OCI-LY1 (cell line): ENCODE measurements at regions not wholly inside any gene's neighbourhood (a gene's known extent, or its start where the extent isn't known, plus 50 kb on each side); places are given as distances from the start of the nearest gene placed in this dataset.

ENCODE experiments used
- H2AFZ ChIP-seq: fragments of 200-600 bp; sonication (generic), shearing (Covaris generic); 2 replicates; pipeline ENCODE4 v1.6.0; 2014; ENCODE audit warnings: antibody characterized with exemption, mild to moderate bottlenecking, low read length
- H3F3A ChIP-seq: fragments of 200-600 bp; sonication (generic), shearing (Covaris generic); 2 replicates; pipeline ENCODE4 v1.6.0; 2014; ENCODE audit warnings: mild to moderate bottlenecking, antibody characterized with exemption, low read length, moderate library complexity; ENCODE audit not compliant: insufficient read depth
- H3K27ac ChIP-seq: fragments of 200-600 bp; sonication (generic); 2 replicates; pipeline ENCODE4 v1.5.1; 2014; ENCODE audit warnings: low read length, mixed run types, mild to moderate bottlenecking, low read depth; ENCODE audit not compliant: poor library complexity, severe bottlenecking
- H3K27me3 ChIP-seq: fragments of 200-600 bp; sonication (generic); 2 replicates; pipeline ENCODE4 v1.6.0; 2014; ENCODE audit warnings: antibody characterized with exemption, mild to moderate bottlenecking, low read length, moderate library complexity; ENCODE audit not compliant: insufficient read depth
- H3K36me3 ChIP-seq: fragments of 200-600 bp; sonication (generic); 2 replicates; pipeline ENCODE4 v1.6.1; 2014; ENCODE audit warnings: mild to moderate bottlenecking, antibody characterized with exemption, low read length, moderate library complexity, mixed read lengths; ENCODE audit not compliant: insufficient read depth
- H3K4me1 ChIP-seq: fragments of 200-600 bp; sonication (generic); 2 replicates; pipeline ENCODE4 v1.5.1; 2014; ENCODE audit warnings: mild to moderate bottlenecking, low read length, moderate library complexity; ENCODE audit not compliant: insufficient read depth, severe bottlenecking
- H3K4me2 ChIP-seq: fragments of 200-600 bp; sonication (generic), shearing (Covaris generic); 2 replicates; pipeline ENCODE4 v1.6.1; 2014; ENCODE audit warnings: low read length
- H3K4me3 ChIP-seq: fragments of 200-600 bp; sonication (generic); 2 replicates; pipeline ENCODE4 v1.5.1; 2014; ENCODE audit warnings: low read length, low read depth, mild to moderate bottlenecking, mixed read lengths; ENCODE audit not compliant: poor library complexity, severe bottlenecking
- H3K79me2 ChIP-seq: fragments of 200-600 bp; shearing (Covaris generic); 2 replicates; pipeline ENCODE4 v1.6.1; 2016; ENCODE audit warnings: mixed run types, low read length, mixed read lengths; ENCODE audit not compliant: insufficient read depth
- H3K9ac ChIP-seq: fragments of 200-600 bp; sonication (generic), shearing (Covaris generic); 2 replicates; pipeline ENCODE4 v1.6.1; 2014; ENCODE audit warnings: mild to moderate bottlenecking, low read length, mixed read lengths
- H3K9me2 ChIP-seq: fragments of 200-600 bp; sonication (generic), shearing (Covaris generic); 2 replicates; pipeline ENCODE4 v1.6.1; 2014; ENCODE audit warnings: low read depth, mild to moderate bottlenecking, low read length, mixed read lengths
- H3K9me3 ChIP-seq: fragments of 200-600 bp; shearing (Covaris generic); 2 replicates; pipeline ENCODE4 v1.6.1; 2014; ENCODE audit warnings: low read length, mixed read lengths
- H4K20me1 ChIP-seq: fragments of 200-600 bp; sonication (generic), shearing (Covaris generic); 2 replicates; pipeline ENCODE4 v1.6.0; 2016; ENCODE audit warnings: mild to moderate bottlenecking, low read length; ENCODE audit not compliant: insufficient read depth
- EZH2 ChIP-seq: fragments of 200-600 bp; sonication (generic), shearing (Covaris generic); IDR thresholded peaks from 2 replicates; pipeline ENCODE4 v1.8.0; 2017; ENCODE audit warnings: borderline replicate concordance, mixed run types, mild to moderate bottlenecking, antibody characterized with exemption, low read length, moderate library complexity, mixed read lengths
- TF ChIP-seq, protein P1 (sequence below): fragments of 200-600 bp; sonication (generic), shearing (Covaris generic); IDR thresholded peaks from 2 replicates; pipeline ENCODE4 v1.5.1; 2017; ENCODE audit warnings: mild to moderate bottlenecking, antibody characterized with exemption, low read length, moderate library complexity, mixed read lengths

DNA sequence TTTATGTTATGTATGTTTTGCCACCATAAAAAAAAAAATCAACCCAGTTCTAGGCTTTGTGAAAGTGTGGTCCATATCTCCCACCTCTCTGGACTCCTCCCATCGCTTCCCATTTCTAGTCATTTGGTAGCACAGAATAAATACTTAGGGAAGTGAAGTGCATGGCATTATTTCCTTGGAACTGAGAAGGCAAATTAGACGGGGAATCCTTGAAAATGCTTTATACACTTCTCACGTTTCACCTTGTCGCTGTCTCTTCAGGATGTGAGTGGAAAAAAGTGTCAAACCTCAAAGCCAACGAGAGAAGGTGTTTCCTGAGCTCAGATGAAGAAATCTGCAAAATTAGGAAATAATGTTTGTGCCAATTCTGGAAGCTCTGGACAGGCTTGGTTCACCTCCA, 209.9 kb downstream of the ATG4C start:
- TF ChIP-seq, protein P1, sequence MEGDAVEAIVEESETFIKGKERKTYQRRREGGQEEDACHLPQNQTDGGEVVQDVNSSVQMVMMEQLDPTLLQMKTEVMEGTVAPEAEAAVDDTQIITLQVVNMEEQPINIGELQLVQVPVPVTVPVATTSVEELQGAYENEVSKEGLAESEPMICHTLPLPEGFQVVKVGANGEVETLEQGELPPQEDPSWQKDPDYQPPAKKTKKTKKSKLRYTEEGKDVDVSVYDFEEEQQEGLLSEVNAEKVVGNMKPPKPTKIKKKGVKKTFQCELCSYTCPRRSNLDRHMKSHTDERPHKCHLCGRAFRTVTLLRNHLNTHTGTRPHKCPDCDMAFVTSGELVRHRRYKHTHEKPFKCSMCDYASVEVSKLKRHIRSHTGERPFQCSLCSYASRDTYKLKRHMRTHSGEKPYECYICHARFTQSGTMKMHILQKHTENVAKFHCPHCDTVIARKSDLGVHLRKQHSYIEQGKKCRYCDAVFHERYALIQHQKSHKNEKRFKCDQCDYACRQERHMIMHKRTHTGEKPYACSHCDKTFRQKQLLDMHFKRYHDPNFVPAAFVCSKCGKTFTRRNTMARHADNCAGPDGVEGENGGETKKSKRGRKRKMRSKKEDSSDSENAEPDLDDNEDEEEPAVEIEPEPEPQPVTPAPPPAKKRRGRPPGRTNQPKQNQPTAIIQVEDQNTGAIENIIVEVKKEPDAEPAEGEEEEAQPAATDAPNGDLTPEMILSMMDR, result no peak
- no peak for TF ChIP-seq EZH2
- Histone ChIP-seq H3K4me1 (no peaks in the 10 kb centered on the region), H4K20me1 (no peaks in the 10 kb centered on the region), H3K9me2 (no peaks in the 10 kb centered on the region), H3K4me2 (no peak overlapping the region), H3F3A (no peaks in the 10 kb centered on the region), H3K9me3 (no peaks in the 10 kb centered on the region), H3K9ac (no peak overlapping the region), H3K27me3 (no peaks in the 10 kb centered on the region), H3K79me2 (no peaks in the 10 kb centered on the region), H3K4me3 (no peak overlapping the region), H3K27ac (no peak overlapping the region), H2AFZ (no peak overlapping the region), H3K36me3 (no peaks in the 10 kb centered on the region)

DNA sequence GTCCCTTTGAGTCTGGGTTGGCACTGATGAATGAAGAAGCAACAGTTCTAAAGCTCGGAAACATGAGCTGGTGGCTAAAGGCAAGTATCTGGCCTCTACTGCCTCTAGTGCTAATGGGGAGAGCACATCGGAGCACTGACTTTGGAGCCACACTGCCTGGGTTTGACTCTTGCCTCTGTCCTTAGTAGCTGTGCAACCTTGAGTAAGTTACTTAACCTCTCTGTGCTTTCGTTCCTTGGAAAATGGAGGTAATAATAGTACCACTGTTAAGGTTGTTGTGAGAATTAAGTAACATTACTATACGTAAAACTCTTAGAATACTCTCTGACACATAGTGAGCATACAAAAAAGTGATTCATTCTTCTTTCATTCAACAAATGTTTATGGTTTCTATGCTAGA, 211.2 kb downstream of the ATG4C start:
- Histone ChIP-seq H4K20me1 (no peaks in the 10 kb centered on the region), H3K27ac (no peak overlapping the region), H3K79me2 (no peaks in the 10 kb centered on the region), H3K4me2 (no peak overlapping the region), H3F3A (no peaks in the 10 kb centered on the region), H3K36me3 (no peaks in the 10 kb centered on the region), H3K9me2 (no peaks in the 10 kb centered on the region), H2AFZ (no peak overlapping the region), H3K9me3 (no peaks in the 10 kb centered on the region), H3K27me3 (no peaks in the 10 kb centered on the region), H3K9ac (no peak overlapping the region), H3K4me3 (no peak overlapping the region), H3K4me1 (no peaks in the 10 kb centered on the region)
- no peak for TF ChIP-seq EZH2
- TF ChIP-seq, protein P1, result no peak

DNA sequence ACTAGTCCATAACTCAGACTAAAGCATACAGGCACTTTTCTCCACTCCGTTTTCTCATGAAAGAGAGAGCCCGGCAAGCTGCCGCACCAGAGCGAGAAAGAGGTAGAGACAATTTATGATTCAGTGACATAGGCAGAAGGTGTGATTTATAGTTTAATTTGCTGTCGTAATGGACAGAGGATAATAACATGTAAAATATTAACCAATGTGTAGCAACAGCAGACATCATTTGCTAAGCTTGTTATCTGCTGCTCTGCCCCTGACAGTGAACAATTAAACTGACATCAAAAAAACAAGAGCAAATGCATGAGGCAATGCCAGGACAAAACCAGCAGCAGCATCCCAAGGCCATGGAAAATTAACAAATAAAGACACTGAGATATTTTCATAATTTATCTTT, 214.0 kb downstream of the ATG4C start:
- Histone ChIP-seq H4K20me1 (no peaks in the 10 kb centered on the region), H3K27me3 (no peaks in the 10 kb centered on the region), H3K27ac (no peak overlapping the region), H3K79me2 (no peaks in the 10 kb centered on the region), H3K9me2 (no peaks in the 10 kb centered on the region), H2AFZ (no peak overlapping the region), H3K4me1 (no peaks in the 10 kb centered on the region), H3K4me3 (no peak overlapping the region), H3F3A (no peaks in the 10 kb centered on the region), H3K9me3 (no peaks in the 10 kb centered on the region), H3K9ac (no peak overlapping the region), H3K36me3 (no peaks in the 10 kb centered on the region), H3K4me2 (no peak overlapping the region)
- no peak for TF ChIP-seq EZH2
- TF ChIP-seq, protein P1, result no peak
